Adrenal gland (tissue), 5 donors: ENCODE measurements at regions not wholly inside any gene's neighbourhood (a gene's known extent, or its start where the extent isn't known, plus 50 kb on each side); places are given as distances from the start of the nearest gene placed in this dataset.

Source experiments
- CTCF ChIP-seq, 6 experiments: fragments of 450-650 bp in 4 of 6; fragments of 200-600 bp in 2 of 6; sonication (generic) in 1 of 6; IDR thresholded peaks; 1 replicate in 5 of 6; 2 replicates in 1 of 6; pipeline versions ENCODE4 v1.5.1 to v1.8.0; 2016 to 2021; ENCODE audit warnings: antibody characterized with exemption in 6 of 6, mild to moderate bottlenecking in 2 of 6, moderate library complexity in 1 of 6
- POLR2A ChIP-seq, 2 donors: fragments of 450-650 bp; IDR thresholded peaks; one replicate each; pipeline ENCODE4 v1.6.1; 2017; ENCODE audit warnings: antibody characterized with exemption in 2 of 2, mild to moderate bottlenecking in 2 of 2, moderate library complexity in 1 of 2
- donor health status: DM: no; HTN: no; CAD: no.

GRCh38 chr2:100650151-100650550, 87.4 kb downstream of the PDCL3 start:
- no peak for TF ChIP-seq CTCF (IDR thresholded peaks at IDR 0.05)
- no peak for TF ChIP-seq POLR2A (IDR thresholded peaks at IDR 0.05)
